Activated CD4-positive, alpha-beta T cell treated with anti-CD3 and anti-CD28 coated beads, Interleukin-2, Interleukin-4, amounts not matched to agents 100 ng/mL and 50 ng/mL, durations not matched to agents 16 hours and 8 hours (primary cell): ENCODE measurements at regions not wholly inside any gene's neighbourhood (a gene's known extent, or its start where the extent isn't known, plus 50 kb on each side); places are given as distances from the start of the nearest gene placed in this dataset.

Experiments
- DNase-seq: peaks from one replicate; pipeline ENCODE4 v3.0.0-alpha.2; 2020; ENCODE audit warnings: low spot score

- DNase-seq: no peak
These were observed 70.4 kb upstream of the BLCAP start for GRCh38 chr20:37598100-37598543.

- DNase-seq: no peak
These were observed 69.3 kb upstream of the BLCAP start for GRCh38 chr20:37596890-37597536.

- no peak for DNase-seq
These were observed 68.5 kb upstream of the BLCAP start for GRCh38 chr20:37596168-37596567.

- no peak for DNase-seq
These were observed 66.0 kb upstream of the BLCAP start for GRCh38 chr20:37593710-37594109.

- no peak for DNase-seq
These were observed 63.3 kb upstream of the BLCAP start for GRCh38 chr20:37590938-37591490.

GRCh38 chr20:37586078-37586477 lies 58.4 kb upstream of the BLCAP start:
- DNase-seq: no peak

- DNase-seq: no peak
These were observed 56.6 kb upstream of the BLCAP start for GRCh38 chr20:37584238-37584807.

- DNase-seq: no peak
These were observed 53.6 kb upstream of the BLCAP start for GRCh38 chr20:37581246-37581645.

- DNase-seq: no peak
These were observed 52.4 kb upstream of the BLCAP start for GRCh38 chr20:37580069-37580468.

GRCh38 chr20:37579106-37579505 lies 51.4 kb upstream of the BLCAP start:
- no peak for DNase-seq

GRCh38 chr20:37577981-37578380 lies 50.3 kb upstream of the BLCAP start:
- no peak for DNase-seq
